Breast epithelium (tissue), 3 donors: ENCODE measurements at regions not wholly inside any gene's neighbourhood (a gene's known extent, or its start where the extent isn't known, plus 50 kb on each side); places are given as distances from the start of the nearest gene placed in this dataset.

Experiments used
- CTCF ChIP-seq, 3 donors: fragments of 450-650 bp; IDR thresholded peaks; one replicate each; pipeline ENCODE4 v1.5.1; 2016 to 2017; ENCODE audit warnings: antibody characterized with exemption in 3 of 3, mild to moderate bottlenecking in 3 of 3, moderate library complexity in 3 of 3
- POLR2A ChIP-seq: fragments of 450-650 bp; IDR thresholded peaks from one replicate; pipeline ENCODE4 v1.6.1; 2016; ENCODE audit warnings: antibody characterized with exemption, mild to moderate bottlenecking, moderate library complexity
- POLR2AphosphoS5 ChIP-seq, 3 donors: sonication (generic); formaldehyde crosslinking; IDR thresholded peaks; one replicate each; pipeline ENCODE4 v1.6.1; 2017; ENCODE audit warnings: antibody characterized with exemption in 3 of 3

GRCh38 chr4:59539401-59539800 is 1660.7 kb upstream of the ADGRL3 start:
- TF ChIP-seq CTCF (IDR thresholded peaks at IDR 0.05) (no peak), POLR2AphosphoS5 (IDR thresholded peaks at IDR 0.05) (no peak), POLR2A (no peak)
